Glomerular visceral epithelial cell (primary cell): ENCODE measurements at regions not wholly inside any gene's neighbourhood (a gene's known extent, or its start where the extent isn't known, plus 50 kb on each side); places are given as distances from the start of the nearest gene placed in this dataset.

Experiments
- DNase-seq: peaks from one replicate; pipeline ENCODE4 v3.0.0-alpha.2; 2016; ENCODE audit errors: extremely low spot score

DNA sequence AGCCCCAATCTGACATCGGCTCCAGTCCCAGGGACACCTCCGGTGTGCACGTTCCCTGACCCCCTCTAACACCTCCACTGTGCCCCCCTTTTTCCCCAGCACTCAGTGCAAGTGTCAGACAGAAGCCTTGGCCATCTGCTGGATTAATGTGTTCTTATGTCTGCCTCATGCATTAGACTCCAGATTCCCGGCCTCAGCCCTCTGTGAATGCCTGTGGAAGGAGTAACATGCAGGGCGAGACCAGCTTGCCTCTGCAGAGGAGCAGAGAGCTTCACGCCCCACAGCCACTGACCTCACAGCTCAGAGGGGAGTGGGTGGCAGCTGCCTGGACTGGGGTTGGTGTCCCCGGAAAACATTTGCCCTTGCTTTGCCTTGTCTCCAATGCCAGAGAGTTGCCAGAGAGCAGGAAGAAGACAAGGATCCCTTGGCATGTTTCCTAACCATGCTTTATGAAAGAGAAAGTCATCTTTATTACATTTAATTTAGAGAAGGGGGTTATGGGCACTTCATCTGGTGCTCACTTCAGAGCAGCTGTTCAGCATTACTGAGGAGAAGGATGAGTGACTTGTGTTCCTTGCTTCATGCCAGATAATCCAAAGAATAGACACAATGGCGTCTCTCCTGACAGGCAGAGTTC, 91.6 kb upstream of the CXCL12 start:
- DNase-seq: no peak

DNA sequence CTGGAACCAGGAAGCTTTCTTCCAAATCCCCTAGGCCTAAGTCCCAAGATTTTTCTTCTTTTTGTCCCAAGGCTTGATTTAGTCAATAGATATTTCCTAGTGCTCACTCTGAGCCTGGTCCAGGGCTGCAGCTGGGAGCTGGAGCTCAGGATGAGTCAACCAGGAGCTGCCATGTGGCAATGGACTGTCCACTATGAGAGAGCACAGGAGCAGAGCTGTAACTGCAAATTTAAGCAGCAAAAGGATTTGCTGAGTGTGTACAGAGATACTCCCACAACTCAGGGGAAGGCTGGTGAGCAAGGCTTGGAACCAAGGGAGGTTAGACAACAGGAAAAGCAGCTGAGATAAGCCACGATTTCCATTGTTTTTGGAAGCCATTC, 92.1 kb upstream of the CXCL12 start:
- DNase-seq: no peak

GRCh38 chr10:44478040-44478439, 93.1 kb upstream of the CXCL12 start:
- no peak for DNase-seq

DNA sequence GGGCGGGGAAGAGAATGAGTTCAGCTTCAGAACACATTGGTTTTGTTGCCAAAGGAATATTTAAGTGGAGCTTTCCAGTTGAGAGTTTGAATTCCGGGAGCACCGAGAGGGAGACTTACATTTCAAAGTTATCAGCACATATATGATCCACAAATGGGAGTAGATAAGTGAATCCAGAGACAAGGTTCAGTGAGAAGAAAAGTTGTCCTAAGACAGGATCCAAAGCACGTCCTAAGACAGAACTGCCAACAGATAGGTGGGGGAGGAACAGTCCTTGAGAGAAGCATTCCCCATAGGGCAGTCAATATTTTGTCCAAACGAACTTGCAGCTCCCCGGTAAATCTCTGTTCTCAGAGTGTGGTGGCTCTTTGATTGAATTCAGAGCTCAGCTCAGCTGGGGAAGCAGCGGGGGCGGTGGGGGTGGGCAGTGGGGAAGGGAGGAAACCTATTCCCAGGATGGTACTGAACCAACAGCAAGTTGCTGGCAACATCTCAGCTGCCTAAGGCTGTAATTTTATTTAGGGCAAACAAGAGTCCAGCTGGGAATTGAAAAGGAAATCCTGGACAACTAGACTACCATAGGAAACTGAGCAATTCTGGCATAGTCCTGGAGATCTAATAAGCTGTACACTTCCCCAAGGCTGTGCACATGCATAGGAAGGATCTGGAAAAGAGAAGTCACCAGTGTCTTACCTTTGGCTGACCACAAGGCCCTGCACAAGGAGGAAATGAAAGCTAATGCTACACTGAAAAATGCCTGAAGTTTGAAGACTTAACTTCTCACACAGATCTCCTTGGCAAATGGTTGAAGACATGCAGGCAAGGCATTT, 94.2 kb upstream of the CXCL12 start:
- DNase-seq: no peak

DNA sequence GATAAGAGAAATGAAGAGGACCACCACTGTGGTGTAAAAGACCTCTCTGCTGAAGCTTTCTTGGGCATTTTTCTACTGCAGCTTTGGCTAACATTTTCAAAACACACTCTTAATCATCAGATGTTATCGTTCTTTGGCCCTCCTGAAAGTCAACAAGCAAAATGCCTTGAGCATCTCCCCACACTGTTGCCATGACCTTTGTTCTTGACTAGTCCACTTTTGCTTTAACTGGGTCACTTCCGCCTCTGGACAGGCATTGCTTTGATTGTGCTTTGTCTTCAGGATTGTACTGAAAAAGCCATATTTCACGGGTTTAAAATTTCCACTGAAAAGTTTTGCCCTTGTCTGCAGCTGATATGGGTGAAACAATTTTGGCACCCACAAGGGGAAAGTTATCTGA, 107.8 kb upstream of the CXCL12 start:
- no peak for DNase-seq

- DNase-seq: no peak
Observed at GRCh38 chr10:44498222-44498621, 113.3 kb upstream of the CXCL12 start.

DNA sequence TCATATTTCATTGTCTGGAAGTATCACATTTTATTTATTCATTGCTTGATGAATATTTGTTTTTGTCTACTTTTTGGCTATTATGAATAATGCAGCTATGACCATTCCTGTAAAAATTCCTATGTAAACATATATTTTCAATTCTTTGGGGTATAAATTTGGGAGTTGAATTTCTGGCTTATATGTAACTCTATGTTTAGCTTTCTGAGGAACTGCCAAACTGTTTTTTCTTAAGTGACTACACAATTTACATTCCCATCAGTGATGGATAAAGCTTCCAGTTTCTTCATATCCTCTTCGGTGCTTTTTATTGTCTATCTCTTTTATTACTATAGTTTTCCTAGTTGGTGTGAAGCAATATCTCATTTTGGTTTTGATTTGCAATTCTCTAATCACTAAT, 115.6 kb upstream of the CXCL12 start:
- no peak for DNase-seq

DNA sequence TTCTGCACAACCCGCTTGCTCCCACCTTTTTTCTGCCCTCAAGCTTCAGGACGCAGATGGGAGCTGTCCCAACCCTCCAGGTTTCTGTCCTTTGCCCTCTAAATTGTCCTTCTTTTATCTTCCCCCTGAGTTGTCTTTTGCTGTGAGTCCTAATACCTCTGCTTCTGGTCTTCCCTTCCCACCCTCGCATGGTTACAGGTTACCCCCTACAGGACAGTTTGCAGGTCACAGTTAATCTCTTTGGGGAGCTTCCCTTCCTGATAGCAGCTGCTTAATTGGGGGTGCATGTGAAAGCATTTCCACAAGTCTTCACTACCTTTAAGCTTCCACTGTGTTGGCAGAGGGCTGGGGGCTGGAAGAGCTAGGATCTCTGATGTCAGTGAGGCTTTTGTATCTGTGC, 121.5 kb upstream of the CXCL12 start:
- no peak for DNase-seq

- DNase-seq: no peak
Observed at GRCh38 chr10:44510379-44511115, 125.7 kb upstream of the CXCL12 start.

DNA sequence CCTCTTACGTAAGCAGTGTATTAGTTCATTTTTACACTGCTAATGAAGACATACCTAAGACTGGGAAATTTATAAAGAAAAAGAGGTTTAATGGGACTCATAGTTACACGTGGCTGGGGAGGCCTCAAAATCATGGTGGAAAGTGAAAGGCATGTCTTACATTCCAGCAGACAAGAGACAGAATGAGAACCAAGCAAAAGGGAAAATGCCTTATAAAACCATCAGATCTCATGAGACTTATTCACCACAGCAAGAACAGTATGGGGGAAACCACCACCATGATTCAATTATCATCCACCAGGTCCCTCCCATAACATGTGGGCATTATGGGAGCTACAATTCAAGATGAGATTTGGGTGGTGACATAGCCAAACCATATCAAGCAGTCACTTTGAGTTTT, 126.3 kb upstream of the CXCL12 start:
- no peak for DNase-seq

GRCh38 chr10:44511601-44512000, 126.7 kb upstream of the CXCL12 start:
- no peak for DNase-seq

DNA sequence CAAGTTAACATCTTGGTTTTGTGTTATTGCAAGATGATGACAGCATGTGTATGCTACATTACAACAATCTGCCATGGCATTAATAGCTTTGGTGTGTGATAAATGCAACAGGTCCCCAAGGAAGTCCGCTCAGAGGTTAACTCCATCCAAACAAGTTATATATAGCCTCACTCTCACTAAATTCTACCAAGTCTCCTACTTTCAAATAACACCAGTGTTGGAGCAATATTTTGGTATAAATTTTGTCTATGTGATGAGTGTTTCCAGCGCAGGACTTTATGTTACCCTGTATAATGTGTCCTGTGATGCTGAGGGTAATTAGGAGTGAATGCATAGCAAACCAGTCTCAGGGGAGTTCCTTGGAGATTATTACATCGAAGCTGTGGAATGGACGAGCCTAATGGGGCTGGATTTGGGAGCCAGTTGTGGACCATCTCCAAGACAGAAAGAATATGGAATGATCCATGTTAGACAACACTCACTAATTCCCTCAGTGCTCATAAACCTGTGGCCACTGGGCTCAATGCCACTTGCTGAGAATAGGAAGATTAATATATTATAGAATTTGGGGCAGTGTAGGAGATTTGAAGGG, 127.6 kb upstream of the CXCL12 start:
- DNase-seq: no peak

GRCh38 chr10:44513591-44513990, 128.7 kb upstream of the CXCL12 start:
- no peak for DNase-seq

- no peak for DNase-seq
Observed at GRCh38 chr10:44516891-44517290, 132.0 kb upstream of the CXCL12 start.

DNA sequence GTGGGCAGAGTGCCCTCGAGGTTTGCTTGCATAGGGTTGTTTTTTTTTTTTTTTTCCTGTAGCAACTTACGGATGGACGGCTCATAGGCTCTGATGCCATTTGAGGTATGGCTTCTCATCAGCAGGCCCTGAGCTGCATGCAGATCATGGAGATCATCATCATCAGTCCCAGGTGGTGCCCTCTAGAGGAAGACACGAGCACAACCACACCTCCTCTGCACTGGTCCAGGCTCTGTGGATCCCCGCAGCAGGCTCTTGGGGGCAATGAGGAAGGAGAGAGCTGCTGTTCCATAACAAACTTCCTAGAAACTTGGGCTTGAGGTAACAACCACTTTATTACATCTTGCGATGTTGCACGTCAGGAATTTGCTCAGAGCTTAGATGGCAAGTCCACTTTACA, 132.7 kb upstream of the CXCL12 start:
- no peak for DNase-seq

GRCh38 chr10:44519361-44519760, 134.5 kb upstream of the CXCL12 start:
- no peak for DNase-seq

- no peak for DNase-seq
Observed at GRCh38 chr10:44520651-44521050, 135.8 kb upstream of the CXCL12 start.

- DNase-seq: no peak
Observed at GRCh38 chr10:44539178-44539577, 154.3 kb upstream of the CXCL12 start.

DNA sequence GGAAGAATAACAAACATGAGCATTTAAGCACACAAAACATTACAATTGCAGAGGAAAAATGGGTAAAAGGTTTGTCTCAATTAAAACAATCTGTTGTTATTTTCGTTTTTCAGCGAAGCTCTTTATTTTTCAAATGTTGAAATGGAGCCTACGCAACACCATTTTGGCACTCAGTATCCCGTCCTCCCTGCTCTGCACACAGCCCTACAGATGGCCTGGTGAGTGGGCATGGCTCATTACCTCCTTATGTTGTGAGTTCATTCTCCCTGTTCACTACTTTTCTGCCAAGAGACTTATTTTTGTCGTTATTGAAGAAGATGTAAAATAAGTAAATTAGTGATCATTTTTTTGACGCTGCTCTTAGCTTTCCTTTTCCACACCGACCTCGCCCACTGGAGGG, 167.8 kb upstream of the CXCL12 start:
- no peak for DNase-seq

DNA sequence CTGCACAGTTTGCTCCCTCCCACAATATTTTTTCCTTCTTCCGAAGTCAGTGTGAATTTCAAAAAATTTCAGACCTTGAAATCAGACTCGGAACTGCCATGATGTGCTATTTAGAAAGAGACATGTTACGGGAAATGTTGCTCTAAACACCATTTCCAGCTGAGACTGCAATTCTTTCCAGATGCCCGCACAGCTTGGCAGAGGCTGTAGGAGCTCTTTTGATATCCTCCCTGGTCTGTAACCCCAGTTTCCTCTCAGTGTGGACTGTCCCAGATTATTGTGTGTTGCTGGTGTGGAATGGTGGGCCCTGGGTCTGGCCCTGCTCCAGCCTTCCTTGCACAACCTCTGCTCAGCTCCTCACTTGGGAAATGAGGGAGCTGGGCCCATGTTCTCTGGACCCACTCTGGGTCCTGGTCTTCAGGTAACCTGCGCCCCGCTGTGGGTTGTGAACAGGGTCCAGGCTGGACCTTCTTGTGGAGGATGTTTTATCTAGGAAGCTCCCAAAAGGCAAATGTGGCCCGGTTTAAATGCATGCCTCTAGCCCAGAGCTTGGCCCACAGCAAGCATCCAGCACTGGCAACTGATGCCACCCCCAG, 172.8 kb upstream of the CXCL12 start:
- no peak for DNase-seq

GRCh38 chr10:44558521-44558920, 173.6 kb upstream of the CXCL12 start:
- DNase-seq: no peak

DNA sequence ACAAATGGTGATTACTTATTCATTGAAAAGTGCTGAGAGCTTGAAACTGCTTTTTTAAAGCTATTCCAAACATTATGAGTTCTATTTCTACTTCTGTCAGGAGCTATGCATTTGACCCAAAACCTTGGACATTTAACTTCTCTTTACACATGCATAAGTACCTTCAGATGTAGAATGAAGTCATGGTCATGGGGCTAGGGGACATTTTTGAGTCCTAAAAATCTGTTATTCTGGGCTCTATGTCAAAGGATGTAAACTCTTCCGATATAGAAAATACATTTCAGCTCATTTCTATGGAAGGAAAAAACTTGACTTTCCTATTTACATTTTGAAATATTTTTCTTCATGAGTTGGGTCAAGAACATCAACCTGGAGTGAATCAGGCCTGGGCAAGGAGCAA, 179.5 kb upstream of the CXCL12 start:
- no peak for DNase-seq
